ENCODE measurements at regions not wholly inside any gene's neighbourhood (a gene's known extent, or its start where the extent isn't known, plus 50 kb on each side); places are given as distances from the start of the nearest gene placed in this dataset.

DNA sequence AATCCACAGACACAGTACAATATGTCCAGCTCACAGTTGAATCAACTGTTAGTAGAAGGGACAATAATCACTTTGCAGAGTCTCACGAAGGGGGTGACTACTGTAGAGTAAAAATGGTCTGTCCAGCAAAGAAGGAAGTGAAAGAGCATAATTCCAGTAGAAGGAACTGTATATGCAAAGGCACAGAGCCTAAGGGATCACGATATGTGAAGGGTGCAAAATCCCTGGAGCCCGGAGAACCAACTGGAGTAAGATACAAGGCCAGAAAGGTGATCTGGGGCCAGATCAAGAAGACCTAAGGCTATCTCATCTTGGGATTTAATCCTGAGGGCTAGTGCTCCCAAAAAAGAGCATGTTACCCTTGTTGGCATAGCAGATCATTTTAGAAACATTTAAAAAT lies 192.7 kb upstream of the LDB2 start:
- ChIA-PET SMC1A (ENCODE audit: uncharacterized antibody, unreplicated experiment) (no interaction called here), POLR2A (no interaction called here), RAD21 (ENCODE audit: unreplicated experiment) (no interaction called here), CTCF (no interaction called here)
- WGBS (ENCODE audit: insufficient coverage, insufficient replicate concordance, low lambda C conversion rate, missing lambda C conversion rate): 35% methylated on average over 3 of the region's 3 CpGs
- Histone ChIP-seq H3K9ac (ENCODE audit: control insufficient read depth, insufficient read depth, low read length) (no peak overlapping the region), H3K79me2 (ENCODE audit: control insufficient read depth, insufficient read depth, low read length) (no peaks in the 10 kb centered on the region), H4K20me1 (ENCODE audit: control insufficient read depth, insufficient read depth) (no peaks in the 10 kb centered on the region), H3K4me3 (no peak overlapping the region), H3K4me2 (ENCODE audit: control insufficient read depth, insufficient read depth) (no peak overlapping the region), H3K27ac (ENCODE audit: control insufficient read depth, insufficient read depth) (no peak overlapping the region), H2AFZ (ENCODE audit: control insufficient read depth, low read depth, low read length) (no peak overlapping the region), H3K9me3 (replicated peaks; ENCODE audit: control insufficient read depth, insufficient read depth, low read length) (no peaks in the 10 kb centered on the region; the same call in 2 of the 3 replicates), H3K27me3 (replicated peaks in 1 of 2; ENCODE audit: control insufficient read depth in 2 of 2, insufficient read depth in 2 of 2, low read length in 1 of 2) (no peaks in the 10 kb centered on the region), H3K4me1 (ENCODE audit: control insufficient read depth, insufficient read depth, low read length) (peaks cover 5% of the 10 kb centered on the region; the same call in 1 of the 2 replicates), H3K36me3 (ENCODE audit: control insufficient read depth in 2 of 2, insufficient read depth in 2 of 2, low read length in 1 of 2) (no peaks in the 10 kb centered on the region)
- FAIRE-seq: no peak
- in situ Hi-C loops (cut with MboI): no loop called here
- no peak; the same call in 2 of the 3 replicates for ATAC-seq
- TF ChIP-seq, protein P1, sequence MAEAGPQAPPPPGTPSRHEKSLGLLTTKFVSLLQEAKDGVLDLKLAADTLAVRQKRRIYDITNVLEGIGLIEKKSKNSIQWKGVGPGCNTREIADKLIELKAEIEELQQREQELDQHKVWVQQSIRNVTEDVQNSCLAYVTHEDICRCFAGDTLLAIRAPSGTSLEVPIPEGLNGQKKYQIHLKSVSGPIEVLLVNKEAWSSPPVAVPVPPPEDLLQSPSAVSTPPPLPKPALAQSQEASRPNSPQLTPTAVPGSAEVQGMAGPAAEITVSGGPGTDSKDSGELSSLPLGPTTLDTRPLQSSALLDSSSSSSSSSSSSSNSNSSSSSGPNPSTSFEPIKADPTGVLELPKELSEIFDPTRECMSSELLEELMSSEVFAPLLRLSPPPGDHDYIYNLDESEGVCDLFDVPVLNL (IDR thresholded peaks at IDR 0.05; ENCODE audit: low read depth, low read length): no peak
- 0 out of 2 replicates have a peak, but pooled peaks have one; percentile 33 for TF ChIP-seq SPI1 (IDR thresholded peaks at IDR 0.05; ENCODE audit: borderline replicate concordance, insufficient read depth, low read depth, low read length)
- no TSS peak for BruUV-seq (replicated peaks)
- DNase-seq (ENCODE audit: low read depth, low spot score): no peak
- intact Hi-C loops (cut with micrococcal nuclease; ENCODE audit: unreplicated experiment): no loop called here

DNA sequence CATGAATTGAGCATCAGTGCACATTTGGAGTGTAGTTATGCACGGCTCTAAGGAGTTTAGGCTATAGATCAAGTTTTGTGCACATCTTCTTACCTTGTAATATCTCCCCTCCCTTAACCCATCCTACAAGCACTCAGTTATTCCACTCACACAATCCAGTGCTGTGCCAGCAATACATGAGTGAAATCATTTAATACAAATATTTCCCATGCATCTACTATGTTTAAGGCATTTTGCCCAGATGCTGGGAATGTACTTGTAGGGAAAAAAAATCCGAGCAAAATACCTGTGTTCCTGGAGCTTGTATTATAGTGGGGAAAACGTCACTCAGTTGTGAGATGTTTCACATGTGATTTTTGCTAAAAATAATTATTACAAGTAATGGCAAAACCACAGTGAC lies 191.6 kb upstream of the LDB2 start:
- Histone ChIP-seq H2AFZ (ENCODE audit: control insufficient read depth, low read depth, low read length) (no peak overlapping the region), H3K4me1 (ENCODE audit: control insufficient read depth, insufficient read depth, low read length) (peaks cover 5% of the 10 kb centered on the region; the same call in 1 of the 2 replicates), H4K20me1 (ENCODE audit: control insufficient read depth, insufficient read depth) (no peaks in the 10 kb centered on the region), H3K27me3 (replicated peaks in 1 of 2; ENCODE audit: control insufficient read depth in 2 of 2, insufficient read depth in 2 of 2, low read length in 1 of 2) (no peaks in the 10 kb centered on the region), H3K79me2 (ENCODE audit: control insufficient read depth, insufficient read depth, low read length) (no peaks in the 10 kb centered on the region), H3K9me3 (replicated peaks; ENCODE audit: control insufficient read depth, insufficient read depth, low read length) (no peaks in the 10 kb centered on the region; the same call in 2 of the 3 replicates), H3K4me3 (no peak overlapping the region), H3K36me3 (ENCODE audit: control insufficient read depth in 2 of 2, insufficient read depth in 2 of 2, low read length in 1 of 2) (no peaks in the 10 kb centered on the region), H3K4me2 (ENCODE audit: control insufficient read depth, insufficient read depth) (no peak overlapping the region), H3K9ac (ENCODE audit: control insufficient read depth, insufficient read depth, low read length) (no peak overlapping the region), H3K27ac (ENCODE audit: control insufficient read depth, insufficient read depth) (no peak overlapping the region)
- ChIA-PET SMC1A (ENCODE audit: uncharacterized antibody, unreplicated experiment) (no interaction called here), POLR2A (no interaction called here), RAD21 (ENCODE audit: unreplicated experiment) (no interaction called here), CTCF (no interaction called here)
- DNase-seq (ENCODE audit: low read depth, low spot score) (no peak), ATAC-seq (no peak), FAIRE-seq (no peak)
- no TSS peak for BruUV-seq (replicated peaks)
- TF ChIP-seq ZNF622 (IDR thresholded peaks at IDR 0.05) (no peak), SUPT20H (IDR thresholded peaks at IDR 0.05; ENCODE audit: borderline replicate concordance, control insufficient read depth, low read depth, low read length) (no peak), KDM1A (IDR thresholded peaks at IDR 0.05; ENCODE audit: borderline replicate concordance) (no peak), GATAD2B (conservative IDR thresholded peaks at IDR 0.05; ENCODE audit: low read depth) (no peak), TCF7 (IDR thresholded peaks at IDR 0.05; ENCODE audit: borderline replicate concordance) (no peak), BRCA1 (IDR thresholded peaks at IDR 0.05; ENCODE audit: low read depth, low read length) (no peak), SP1 (IDR thresholded peaks at IDR 0.05; ENCODE audit: low read depth, low read length) (no peak), ETV6 (conservative IDR thresholded peaks at IDR 0.05 in 1 of 2, IDR thresholded peaks at IDR 0.05 in 1 of 2; ENCODE audit: borderline replicate concordance in 1 of 2, low read depth in 1 of 2) (no peak)
- TF ChIP-seq, protein P2, sequence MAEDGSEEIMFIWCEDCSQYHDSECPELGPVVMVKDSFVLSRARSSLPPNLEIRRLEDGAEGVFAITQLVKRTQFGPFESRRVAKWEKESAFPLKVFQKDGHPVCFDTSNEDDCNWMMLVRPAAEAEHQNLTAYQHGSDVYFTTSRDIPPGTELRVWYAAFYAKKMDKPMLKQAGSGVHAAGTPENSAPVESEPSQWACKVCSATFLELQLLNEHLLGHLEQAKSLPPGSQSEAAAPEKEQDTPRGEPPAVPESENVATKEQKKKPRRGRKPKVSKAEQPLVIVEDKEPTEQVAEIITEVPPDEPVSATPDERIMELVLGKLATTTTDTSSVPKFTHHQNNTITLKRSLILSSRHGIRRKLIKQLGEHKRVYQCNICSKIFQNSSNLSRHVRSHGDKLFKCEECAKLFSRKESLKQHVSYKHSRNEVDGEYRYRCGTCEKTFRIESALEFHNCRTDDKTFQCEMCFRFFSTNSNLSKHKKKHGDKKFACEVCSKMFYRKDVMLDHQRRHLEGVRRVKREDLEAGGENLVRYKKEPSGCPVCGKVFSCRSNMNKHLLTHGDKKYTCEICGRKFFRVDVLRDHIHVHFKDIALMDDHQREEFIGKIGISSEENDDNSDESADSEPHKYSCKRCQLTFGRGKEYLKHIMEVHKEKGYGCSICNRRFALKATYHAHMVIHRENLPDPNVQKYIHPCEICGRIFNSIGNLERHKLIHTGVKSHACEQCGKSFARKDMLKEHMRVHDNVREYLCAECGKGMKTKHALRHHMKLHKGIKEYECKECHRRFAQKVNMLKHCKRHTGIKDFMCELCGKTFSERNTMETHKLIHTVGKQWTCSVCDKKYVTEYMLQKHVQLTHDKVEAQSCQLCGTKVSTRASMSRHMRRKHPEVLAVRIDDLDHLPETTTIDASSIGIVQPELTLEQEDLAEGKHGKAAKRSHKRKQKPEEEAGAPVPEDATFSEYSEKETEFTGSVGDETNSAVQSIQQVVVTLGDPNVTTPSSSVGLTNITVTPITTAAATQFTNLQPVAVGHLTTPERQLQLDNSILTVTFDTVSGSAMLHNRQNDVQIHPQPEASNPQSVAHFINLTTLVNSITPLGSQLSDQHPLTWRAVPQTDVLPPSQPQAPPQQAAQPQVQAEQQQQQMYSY (CRISPR knock-in tag; IDR thresholded peaks at IDR 0.05): no peak
- in situ Hi-C loops (cut with MboI) (no loop called here), intact Hi-C loops (cut with micrococcal nuclease; ENCODE audit: unreplicated experiment) (no loop called here)
- WGBS (ENCODE audit: insufficient coverage, insufficient replicate concordance, low lambda C conversion rate, missing lambda C conversion rate): 22% methylated on average over 3 of the region's 3 CpGs
